Type B pancreatic cell (in vitro differentiated cells): ENCODE measurements at regions not wholly inside any gene's neighbourhood (a gene's known extent, or its start where the extent isn't known, plus 50 kb on each side); places are given as distances from the start of the nearest gene placed in this dataset.

Experiments
- DNase-seq: peaks from one replicate; pipeline ENCODE4 v3.0.0; 2021; ENCODE audit warnings: mixed read lengths; ENCODE audit not compliant: unreplicated experiment; ENCODE audit errors: extremely low spot score
- H3K27ac Mint-ChIP-seq: 2 replicates; pipeline ENCODE4 v1.8.0; 2021; ENCODE audit warnings: mild to moderate bottlenecking, mixed read lengths
- H3K27me3 Mint-ChIP-seq: 2 replicates; pipeline ENCODE4 v1.8.0; 2021; ENCODE audit warnings: mixed read lengths
- H3K36me3 Mint-ChIP-seq: 2 replicates; pipeline ENCODE4 v1.8.0; 2021; ENCODE audit warnings: mixed read lengths
- H3K4me1 Mint-ChIP-seq: one replicate; pipeline ENCODE4 v1.8.0; 2021; ENCODE audit warnings: mixed read lengths; ENCODE audit not compliant: unreplicated experiment
- H3K4me3 Mint-ChIP-seq: 2 replicates; pipeline ENCODE4 v1.8.0; 2021; ENCODE audit warnings: mild to moderate bottlenecking, mixed read lengths
- H3K9me3 Mint-ChIP-seq: 2 replicates; pipeline ENCODE4 v1.8.0; 2021; ENCODE audit warnings: mixed read lengths
- TF ChIP-seq, protein P1 (sequence below): fragments of 200-600 bp; sonication (generic); conservative IDR thresholded peaks from 2 replicates; pipeline ENCODE4 v1.5.0; 2021; ENCODE audit warnings: antibody characterized with exemption, mild to moderate bottlenecking

DNA sequence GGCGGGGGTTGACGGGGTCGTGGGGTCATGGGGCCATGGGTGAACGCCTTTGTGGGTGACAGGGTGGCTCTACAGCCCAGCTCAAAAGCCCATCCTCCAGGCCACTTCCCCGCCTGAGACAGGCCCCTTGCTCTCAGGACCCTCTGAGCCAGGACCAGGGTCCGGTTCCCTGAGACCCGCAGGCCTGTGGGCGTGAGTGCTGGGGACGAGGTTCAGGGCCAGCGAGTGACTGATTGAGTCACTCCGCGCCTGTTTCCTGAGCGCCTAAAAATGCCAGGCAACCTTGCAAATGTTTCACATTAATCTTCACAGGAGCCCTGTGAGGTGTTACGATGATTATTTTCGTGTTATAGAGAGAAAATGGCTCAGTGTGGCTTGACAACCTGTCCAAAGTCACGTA is 97.8 kb downstream of the ZNF674 start:
- Mint-ChIP-seq H3K4me3 (peak overlapping the region; percentile 91), H3K9me3 (no peaks in the 10 kb centered on the region), H3K27ac (peak overlapping the region; percentile 80), H3K4me1 (peaks cover 7% of the 10 kb centered on the region), H3K27me3 (no peaks in the 10 kb centered on the region), H3K36me3 (peaks cover 9% of the 10 kb centered on the region)
- TF ChIP-seq, protein P1, sequence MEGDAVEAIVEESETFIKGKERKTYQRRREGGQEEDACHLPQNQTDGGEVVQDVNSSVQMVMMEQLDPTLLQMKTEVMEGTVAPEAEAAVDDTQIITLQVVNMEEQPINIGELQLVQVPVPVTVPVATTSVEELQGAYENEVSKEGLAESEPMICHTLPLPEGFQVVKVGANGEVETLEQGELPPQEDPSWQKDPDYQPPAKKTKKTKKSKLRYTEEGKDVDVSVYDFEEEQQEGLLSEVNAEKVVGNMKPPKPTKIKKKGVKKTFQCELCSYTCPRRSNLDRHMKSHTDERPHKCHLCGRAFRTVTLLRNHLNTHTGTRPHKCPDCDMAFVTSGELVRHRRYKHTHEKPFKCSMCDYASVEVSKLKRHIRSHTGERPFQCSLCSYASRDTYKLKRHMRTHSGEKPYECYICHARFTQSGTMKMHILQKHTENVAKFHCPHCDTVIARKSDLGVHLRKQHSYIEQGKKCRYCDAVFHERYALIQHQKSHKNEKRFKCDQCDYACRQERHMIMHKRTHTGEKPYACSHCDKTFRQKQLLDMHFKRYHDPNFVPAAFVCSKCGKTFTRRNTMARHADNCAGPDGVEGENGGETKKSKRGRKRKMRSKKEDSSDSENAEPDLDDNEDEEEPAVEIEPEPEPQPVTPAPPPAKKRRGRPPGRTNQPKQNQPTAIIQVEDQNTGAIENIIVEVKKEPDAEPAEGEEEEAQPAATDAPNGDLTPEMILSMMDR = no peak
- DNase-seq = no peak

GRCh38 chrX:46446727-46447378 is 98.4 kb downstream of the ZNF674 start:
- H3K4me3 Mint-ChIP-seq = peak overlapping the region; percentile 91
- H3K27ac Mint-ChIP-seq = peak overlapping the region; percentile 80
- H3K9me3 Mint-ChIP-seq = no peaks in the 10 kb centered on the region
- no peaks in the 10 kb centered on the region for H3K27me3 Mint-ChIP-seq
- TF ChIP-seq, protein P1 = no peak
- peak; percentile 82 for DNase-seq
- peaks cover 7% of the 10 kb centered on the region for H3K4me1 Mint-ChIP-seq
- H3K36me3 Mint-ChIP-seq = peaks cover 4% of the 10 kb centered on the region

GRCh38 chrX:46444011-46444410 is 101.2 kb downstream of the ZNF674 start:
- no peaks in the 10 kb centered on the region for H3K36me3 Mint-ChIP-seq
- peaks cover 7% of the 10 kb centered on the region for H3K4me1 Mint-ChIP-seq
- H3K4me3 Mint-ChIP-seq = no peak overlapping the region
- H3K9me3 Mint-ChIP-seq = no peaks in the 10 kb centered on the region
- DNase-seq = no peak
- H3K27ac Mint-ChIP-seq = no peak overlapping the region
- TF ChIP-seq, protein P1 = no peak
- H3K27me3 Mint-ChIP-seq = no peaks in the 10 kb centered on the region

- Mint-ChIP-seq H3K36me3 (no peaks in the 10 kb centered on the region), H3K4me1 (no peaks in the 10 kb centered on the region), H3K9me3 (no peaks in the 10 kb centered on the region), H3K27ac (no peak overlapping the region), H3K4me3 (no peak overlapping the region), H3K27me3 (no peaks in the 10 kb centered on the region)
- DNase-seq = no peak
- TF ChIP-seq, protein P1 = no peak
These were observed 108.5 kb downstream of the ZNF674 start for GRCh38 chrX:46436744-46437143.

DNA sequence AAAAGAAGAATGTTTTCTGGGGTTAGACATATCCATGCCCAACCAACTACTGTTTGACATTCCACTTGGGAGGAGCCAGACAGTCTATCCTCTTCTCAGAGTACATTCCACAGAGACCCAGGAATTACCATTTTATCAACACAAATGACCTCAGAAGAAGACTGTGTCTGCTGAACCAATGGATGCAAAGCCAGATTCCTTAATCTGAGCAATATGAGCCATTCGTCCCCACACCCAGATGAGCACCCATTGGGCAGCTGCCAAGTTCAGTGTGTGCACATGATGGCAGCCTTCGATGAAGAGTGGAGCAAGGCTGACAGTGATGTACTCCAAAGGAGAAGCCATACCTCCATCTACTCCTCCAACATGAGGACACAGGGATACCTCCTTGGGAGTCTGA is 111.3 kb downstream of the ZNF674 start:
- H3K4me3 Mint-ChIP-seq = no peak overlapping the region
- H3K36me3 Mint-ChIP-seq = no peaks in the 10 kb centered on the region
- TF ChIP-seq, protein P1 = no peak
- no peaks in the 10 kb centered on the region for H3K27me3 Mint-ChIP-seq
- DNase-seq = no peak
- no peak overlapping the region for H3K27ac Mint-ChIP-seq
- no peaks in the 10 kb centered on the region for H3K4me1 Mint-ChIP-seq
- H3K9me3 Mint-ChIP-seq = no peaks in the 10 kb centered on the region
